NCI-H748 treated with DMSO at 0.1 percent for 48 hours (cell line): ENCODE measurements at regions not wholly inside any gene's neighbourhood (a gene's known extent, or its start where the extent isn't known, plus 50 kb on each side); places are given as distances from the start of the nearest gene placed in this dataset.
"Not testable (repeated sequence)": the region's sequence is repeated elsewhere in the genome, so short reads cannot be mapped to it uniquely, and the experiment has no call there.

Experiments
- DNase-seq: peaks from one replicate; lab custom pipeline; 2025; lab: John Stamatoyannopoulos, UW

DNA sequence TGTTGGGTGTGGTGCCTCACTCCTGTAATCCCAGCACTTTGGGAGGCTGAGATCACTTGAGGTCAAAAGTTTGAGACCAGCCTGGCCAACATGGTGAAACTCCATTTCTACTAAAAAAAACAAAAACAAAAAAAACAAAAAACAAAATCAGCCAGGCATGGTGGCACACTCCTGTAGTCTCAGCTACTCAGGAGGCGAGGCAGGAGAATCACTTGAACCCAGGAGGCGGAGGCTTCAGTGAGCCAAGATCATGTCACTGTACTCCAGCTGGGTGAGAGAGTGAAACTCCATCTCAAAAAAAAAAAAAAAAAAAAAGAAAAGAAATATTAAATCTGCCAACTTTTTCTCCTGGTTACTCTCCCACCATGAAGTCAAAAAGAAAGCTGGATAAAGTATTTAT lies 107.5 kb upstream of the SYNCRIP start:
- DNase-seq, result not testable (repeated sequence)

DNA sequence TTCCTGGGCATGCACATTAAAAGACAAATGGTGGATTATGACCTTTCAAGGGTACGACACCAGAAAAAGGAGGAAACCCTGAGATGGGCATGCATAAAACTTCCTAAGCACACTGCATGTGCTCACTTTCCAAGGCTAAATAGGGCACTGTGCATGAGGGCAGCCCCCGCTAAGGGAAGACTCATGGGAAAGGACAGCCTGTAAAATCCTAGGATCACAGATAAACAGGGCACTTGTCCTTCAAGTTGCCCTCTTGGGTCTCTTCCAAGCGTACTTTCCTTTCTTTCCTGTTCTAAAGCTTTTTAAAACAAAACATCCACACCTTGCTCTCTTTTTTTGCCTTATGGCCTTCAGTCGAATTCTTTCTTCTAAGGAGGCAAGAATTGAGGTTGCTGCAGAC lies 106.5 kb upstream of the SYNCRIP start:
- no peak for DNase-seq

DNA sequence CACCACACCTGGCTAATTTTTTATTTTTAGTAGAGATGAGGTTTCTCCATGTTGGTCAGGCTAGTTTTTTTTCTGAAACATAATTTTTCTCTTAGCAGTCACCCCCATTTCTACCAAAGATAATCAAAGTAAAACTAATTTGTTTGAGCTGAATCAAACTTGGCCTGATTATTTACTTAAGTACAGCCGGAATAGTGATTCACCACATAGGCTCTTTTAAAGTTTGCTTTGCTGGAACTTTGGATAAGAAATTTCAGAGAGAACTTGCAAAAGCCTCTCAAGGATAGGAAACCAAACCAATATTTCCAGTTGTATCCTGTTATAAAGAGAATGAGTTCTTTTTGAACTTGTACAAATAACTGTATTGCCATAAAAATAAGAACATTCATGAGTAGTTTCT lies 105.0 kb upstream of the SYNCRIP start:
- no peak for DNase-seq

DNA sequence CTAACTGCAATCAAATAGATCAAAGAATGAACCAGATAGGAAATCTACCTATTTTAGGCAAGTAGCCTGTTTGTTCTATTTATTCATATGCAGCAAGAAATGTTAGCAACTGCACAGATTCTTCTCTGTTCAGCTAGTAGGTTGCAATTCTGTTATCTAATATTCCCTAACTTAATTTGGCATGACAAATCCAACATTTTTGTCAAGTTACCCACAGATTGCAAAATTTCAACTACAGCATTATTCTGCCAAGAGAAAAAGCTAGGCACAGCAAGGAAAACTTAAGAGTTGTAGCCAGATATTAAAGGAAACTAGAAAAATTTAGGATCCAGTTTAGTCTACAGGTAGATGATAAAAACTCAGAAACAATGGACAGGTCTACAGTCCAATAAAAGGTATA lies 104.4 kb upstream of the SYNCRIP start:
- no peak for DNase-seq

DNA sequence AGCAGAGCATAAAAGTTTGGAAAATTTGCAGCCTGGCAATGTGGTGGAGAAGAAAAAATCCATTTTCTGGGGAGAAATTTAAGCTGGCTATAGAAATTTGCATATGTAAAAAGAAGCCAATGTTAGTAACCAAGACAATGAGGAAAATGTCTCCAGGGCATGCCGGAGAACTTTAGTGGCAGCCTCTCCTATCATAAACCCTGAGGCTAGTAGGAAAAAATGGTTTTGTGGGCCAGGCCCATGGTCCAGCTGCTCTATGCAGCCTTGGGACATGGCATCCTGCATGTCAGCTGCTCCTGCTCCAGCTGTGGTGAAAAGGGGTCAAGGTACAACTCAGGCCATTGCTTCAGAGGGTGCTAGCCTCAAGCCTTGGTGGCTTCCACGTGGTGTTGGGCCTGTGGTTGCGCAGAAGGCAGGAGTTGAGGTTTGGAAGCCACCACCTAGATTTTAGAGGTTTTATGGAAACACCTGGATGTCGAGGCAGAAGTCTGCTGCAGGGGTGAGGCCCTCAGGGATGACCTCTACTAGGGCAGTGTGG lies 101.8 kb upstream of the SYNCRIP start:
- DNase-seq, result no peak

DNA sequence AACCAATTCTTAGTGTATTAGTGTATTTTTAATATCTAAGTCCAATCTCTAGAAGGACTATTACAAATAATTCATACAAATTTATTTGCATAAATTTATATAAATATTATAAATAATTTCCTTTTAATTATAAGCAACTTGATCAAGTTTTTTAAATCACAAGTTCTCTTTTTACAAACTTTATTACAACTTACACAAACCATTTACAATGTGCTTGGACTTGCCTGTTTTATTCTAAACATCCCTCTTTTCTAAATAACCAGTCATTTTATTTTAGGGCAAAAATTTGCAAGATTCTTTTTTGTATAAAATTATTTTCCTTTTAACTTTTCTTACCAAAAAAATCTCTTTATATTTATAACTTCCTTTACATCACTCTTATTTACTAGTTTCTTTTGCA lies 83.5 kb upstream of the SYNCRIP start:
- no peak for DNase-seq

DNA sequence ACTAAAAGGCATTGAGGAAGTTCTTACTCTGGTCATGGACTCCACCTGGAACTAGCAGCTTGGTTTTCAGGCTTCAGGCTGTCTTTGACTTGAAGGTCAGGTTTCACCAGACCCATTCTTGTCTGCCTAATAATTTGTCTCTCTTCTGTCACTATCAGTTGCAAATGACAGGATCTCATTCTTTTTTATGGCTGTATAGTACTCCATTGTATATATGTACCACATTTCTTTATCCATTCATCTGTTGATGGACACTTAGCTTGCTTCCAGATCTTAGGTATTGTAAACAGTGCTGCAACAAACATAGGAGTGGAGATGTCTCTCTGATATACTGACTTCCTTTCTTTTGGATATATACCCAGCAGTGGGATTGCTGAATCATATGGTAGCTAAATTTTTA lies 73.1 kb upstream of the SYNCRIP start:
- no peak for DNase-seq

DNA sequence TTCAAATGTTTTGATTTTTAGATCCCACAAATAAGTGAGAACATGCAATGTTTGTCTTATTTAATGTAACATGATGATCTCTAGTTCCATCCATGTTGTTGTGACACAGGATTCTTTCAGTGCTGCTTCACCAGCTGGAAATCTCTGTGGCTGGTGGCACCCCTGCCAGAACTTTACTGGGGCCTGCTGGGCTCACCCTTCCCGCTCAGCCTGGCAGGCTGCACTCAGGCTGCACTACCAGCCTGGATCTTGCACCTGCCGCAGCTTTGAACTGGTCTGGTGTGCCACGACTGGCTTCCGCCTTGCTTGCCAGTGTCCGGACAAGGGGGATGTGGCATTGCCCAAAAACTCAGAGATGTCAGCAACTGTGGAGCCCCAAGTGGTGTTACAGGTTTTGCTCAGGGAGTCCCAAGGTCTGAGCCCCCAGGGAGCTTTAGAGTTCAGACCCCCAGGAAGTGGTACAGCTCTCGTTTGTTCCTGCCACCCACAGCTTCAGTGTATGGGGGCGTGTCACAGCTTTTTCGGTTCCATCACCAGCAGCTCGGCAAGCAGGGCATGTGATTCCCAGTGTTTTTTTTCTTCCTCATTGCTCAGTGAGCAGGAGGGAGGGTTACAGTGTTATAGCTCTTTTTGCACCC lies 72.3 kb upstream of the SYNCRIP start:
- DNase-seq, result no peak

DNA sequence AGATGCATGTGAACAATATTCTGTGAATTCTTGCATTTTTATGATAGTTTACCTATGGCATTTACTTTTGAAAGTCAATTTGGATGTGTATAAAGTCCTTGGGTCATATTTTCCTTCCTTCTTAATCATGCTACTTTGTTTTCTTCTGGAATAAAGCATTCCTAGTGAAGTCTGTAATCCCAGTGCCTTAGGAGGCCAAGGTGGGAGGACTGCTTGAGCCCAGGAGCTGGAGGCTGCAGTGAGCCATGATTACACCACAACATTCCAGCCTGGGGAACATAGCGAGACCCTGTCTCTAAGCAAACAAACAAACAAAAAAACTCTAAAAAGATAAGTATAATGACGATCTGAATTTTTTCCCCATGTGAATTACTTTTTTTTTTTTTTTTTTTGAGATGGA lies 69.7 kb upstream of the SYNCRIP start:
- DNase-seq, result no peak

DNA sequence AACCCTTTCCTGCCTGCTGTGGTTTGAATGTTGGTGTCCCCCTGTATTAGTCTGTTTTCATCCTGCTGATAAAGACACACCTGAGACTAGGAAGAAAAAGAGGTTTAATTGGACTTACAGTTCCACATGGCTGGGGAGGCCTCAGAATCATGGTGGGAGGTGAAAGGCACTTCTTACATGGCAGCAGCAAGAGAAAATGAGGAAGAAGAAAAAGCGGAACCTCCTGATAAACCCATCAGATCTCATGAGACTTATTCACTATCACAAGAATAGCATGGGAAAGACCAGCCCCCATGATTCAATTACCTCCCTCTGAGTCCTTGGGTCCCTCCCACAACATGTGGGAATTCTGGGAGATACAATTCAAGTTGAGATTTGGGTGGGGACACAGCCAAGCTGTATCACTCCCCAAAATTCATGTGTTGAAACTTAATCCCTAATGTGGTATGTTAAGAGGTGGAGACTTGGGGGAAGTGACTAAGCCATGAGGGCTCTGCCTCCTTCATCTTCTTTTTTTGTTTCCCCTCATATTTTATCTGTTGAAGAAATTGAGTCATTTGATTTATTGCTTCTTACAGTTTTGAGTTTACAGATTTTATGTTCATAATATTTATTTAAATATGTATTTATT lies 64.9 kb upstream of the SYNCRIP start:
- DNase-seq, result not testable (repeated sequence)

DNA sequence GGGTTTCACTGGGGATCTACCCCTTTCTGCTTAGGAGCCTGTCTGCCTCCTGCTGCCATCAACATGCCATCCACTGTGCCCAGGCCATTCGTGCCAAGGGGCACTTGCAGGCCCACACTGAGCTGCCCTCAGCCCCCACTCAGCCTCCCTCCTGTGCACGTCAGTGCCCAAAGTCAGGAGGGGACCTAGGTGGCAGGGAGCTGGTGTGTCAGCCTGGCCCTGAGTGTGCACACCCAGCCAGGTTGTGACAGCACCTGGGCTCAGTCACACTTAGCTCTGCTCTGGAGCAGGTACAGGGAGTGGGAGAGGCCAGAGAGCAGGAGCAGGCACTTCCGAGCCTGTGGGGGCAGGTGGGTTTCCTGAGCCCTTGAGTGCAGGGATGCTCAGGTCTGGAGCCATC lies 63.6 kb upstream of the SYNCRIP start:
- no peak for DNase-seq

DNA sequence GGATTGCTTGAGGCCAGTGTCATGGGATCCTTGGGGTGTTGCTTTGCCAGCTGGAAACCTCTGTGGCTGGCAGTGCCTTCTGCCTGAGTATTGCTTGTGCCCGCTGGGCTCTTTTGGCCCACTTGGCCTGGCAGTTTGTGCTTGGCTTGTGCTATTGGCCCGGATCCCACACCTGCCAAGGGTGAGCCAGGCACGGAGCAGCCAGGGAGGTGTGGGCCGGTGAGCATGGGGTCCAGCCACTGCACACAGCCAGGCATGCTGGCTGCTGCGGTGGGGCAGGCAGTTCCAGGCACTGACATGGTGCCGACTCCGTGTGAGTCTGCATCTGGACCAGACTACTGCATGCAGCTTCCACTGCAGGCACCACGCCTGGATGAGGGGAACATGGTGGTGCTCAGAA lies 62.5 kb upstream of the SYNCRIP start:
- DNase-seq, result no peak

DNA sequence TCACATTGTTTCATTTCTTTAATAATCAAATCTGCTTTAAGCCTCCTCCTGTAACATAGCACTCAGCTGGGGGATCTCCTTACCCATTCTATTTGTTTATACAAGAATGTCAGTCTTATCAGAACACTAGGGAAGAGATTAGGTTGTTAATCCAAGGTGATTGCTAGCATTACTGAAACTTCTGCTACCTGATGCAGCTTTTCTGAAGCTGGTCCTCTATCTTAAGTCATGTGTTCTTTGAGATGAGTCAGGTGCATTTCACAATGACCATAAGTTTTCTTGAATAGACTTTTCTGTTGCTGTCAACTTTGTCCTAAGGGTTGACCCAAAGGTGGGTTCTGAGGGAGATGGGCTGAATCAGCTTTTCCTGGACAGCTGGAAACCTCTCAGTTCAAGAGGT lies 60.7 kb upstream of the SYNCRIP start:
- DNase-seq, result no peak
